Colonic mucosa (tissue), 4 donors: ENCODE measurements at regions not wholly inside any gene's neighbourhood (a gene's known extent, or its start where the extent isn't known, plus 50 kb on each side); places are given as distances from the start of the nearest gene placed in this dataset.
A peak's percentile ranks its signal among the peaks of the same experiment; 100 is the strongest.

ENCODE experiments used
- DNase-seq: peaks from one replicate; pipeline ENCODE4 v3.0.0-alpha.2; 2020
- H3K27ac ChIP-seq: fragments of 200-600 bp; one replicate; pipeline ENCODE4 v1.8.0; 2021
- H3K27me3 ChIP-seq: fragments of 200-600 bp; one replicate; pipeline ENCODE4 v1.8.0; 2021
- H3K36me3 ChIP-seq: fragments of 200-600 bp; one replicate; pipeline ENCODE4 v1.8.0; 2021
- H3K4me1 ChIP-seq: fragments of 200-600 bp; one replicate; pipeline ENCODE4 v1.8.0; 2021; ENCODE audit warnings: mild to moderate bottlenecking
- H3K4me3 ChIP-seq: fragments of 200-600 bp; one replicate; pipeline ENCODE4 v1.8.0; 2021
- H3K9ac ChIP-seq, 2 donors: one replicate each; pipeline ENCODE4 v1.7.0; 2013; ENCODE audit warnings: control low read depth in 2 of 2, low read depth in 2 of 2, low read length in 2 of 2
- H3K9me3 ChIP-seq: fragments of 200-600 bp; one replicate; pipeline ENCODE4 v1.8.0; 2021
- CTCF ChIP-seq: fragments of 200-600 bp; IDR thresholded peaks from one replicate; pipeline ENCODE4 v1.8.0; 2022; ENCODE audit warnings: antibody characterized with exemption, mild to moderate bottlenecking
- intact Hi-C: fragments of 100-400 bp; cut with DNase I; formaldehyde crosslinking; loops from one replicate; pipeline ENCODE4 v1.14.1; 2022
- donor health status: healthy.
- donor health status: DM: no; HTN: no; CAD: no.
- donor health status: DM: no; HTN: no; CAD: no.

- Histone ChIP-seq H3K4me1 (no peaks in the 10 kb centered on the region), H3K36me3 (no peaks in the 10 kb centered on the region), H3K9ac (no peak overlapping the region), H3K4me3 (no peak overlapping the region), H3K27ac (no peak overlapping the region), H3K27me3 (no peaks in the 10 kb centered on the region), H3K9me3 (no peaks in the 10 kb centered on the region)
- no peak for TF ChIP-seq CTCF
- intact Hi-C loops, result no loop called here
- DNase-seq, result no peak
Observed at GRCh38 chr22:49406879-49407587, 420.6 kb downstream of the BRD1 start.

DNA sequence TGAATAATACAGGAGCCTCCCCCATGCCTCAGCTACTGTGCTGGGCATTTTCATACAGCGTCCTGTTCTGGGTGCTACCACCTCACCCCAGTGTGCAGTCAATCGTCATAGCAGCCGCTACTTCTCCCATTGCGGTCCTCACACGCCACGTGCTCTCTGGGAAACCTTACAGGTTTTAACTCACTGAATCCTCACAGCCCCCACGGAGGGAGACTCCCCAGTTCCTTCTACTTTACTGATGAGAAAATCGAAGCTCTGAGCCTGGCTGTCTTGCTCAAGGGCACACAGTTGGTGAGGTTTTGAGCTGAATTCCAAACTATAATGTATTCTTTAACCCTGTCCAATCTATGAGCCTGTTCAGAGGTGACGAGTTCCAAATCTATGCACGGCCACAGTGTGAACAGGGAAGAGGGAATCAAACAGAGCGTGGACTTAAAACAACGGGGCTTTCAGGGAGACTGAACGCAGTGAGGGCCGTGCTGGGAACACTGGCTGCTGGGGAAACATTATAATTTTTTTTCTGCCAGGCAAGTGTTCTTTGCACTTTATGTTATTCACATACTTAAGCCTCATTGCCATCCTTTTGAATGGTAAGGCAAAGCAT lies 421.5 kb downstream of the BRD1 start:
- Histone ChIP-seq H3K36me3 (no peaks in the 10 kb centered on the region), H3K4me3 (no peak overlapping the region), H3K9ac (no peak overlapping the region), H3K4me1 (no peaks in the 10 kb centered on the region), H3K27me3 (no peaks in the 10 kb centered on the region), H3K27ac (no peak overlapping the region), H3K9me3 (no peaks in the 10 kb centered on the region)
- no peak for TF ChIP-seq CTCF
- intact Hi-C loops, result no loop called here
- DNase-seq, result no peak

- no peak overlapping the region for H3K9ac ChIP-seq
- no peaks in the 10 kb centered on the region for H3K36me3 ChIP-seq
- no peak for TF ChIP-seq CTCF
- H3K27me3 ChIP-seq, result no peaks in the 10 kb centered on the region
- H3K4me3 ChIP-seq, result no peak overlapping the region
- intact Hi-C loops, result no loop called here
- H3K27ac ChIP-seq, result no peak overlapping the region
- no peaks in the 10 kb centered on the region for H3K9me3 ChIP-seq
- H3K4me1 ChIP-seq, result no peaks in the 10 kb centered on the region
- DNase-seq, result no peak
Observed at GRCh38 chr22:49405590-49405989, 422.1 kb downstream of the BRD1 start.

- DNase-seq, result peak; percentile 4
- TF ChIP-seq CTCF, result no peak
- H3K9me3 ChIP-seq, result no peaks in the 10 kb centered on the region
Observed at GRCh38 chr22:49404576-49405241, 423.0 kb downstream of the BRD1 start.

DNA sequence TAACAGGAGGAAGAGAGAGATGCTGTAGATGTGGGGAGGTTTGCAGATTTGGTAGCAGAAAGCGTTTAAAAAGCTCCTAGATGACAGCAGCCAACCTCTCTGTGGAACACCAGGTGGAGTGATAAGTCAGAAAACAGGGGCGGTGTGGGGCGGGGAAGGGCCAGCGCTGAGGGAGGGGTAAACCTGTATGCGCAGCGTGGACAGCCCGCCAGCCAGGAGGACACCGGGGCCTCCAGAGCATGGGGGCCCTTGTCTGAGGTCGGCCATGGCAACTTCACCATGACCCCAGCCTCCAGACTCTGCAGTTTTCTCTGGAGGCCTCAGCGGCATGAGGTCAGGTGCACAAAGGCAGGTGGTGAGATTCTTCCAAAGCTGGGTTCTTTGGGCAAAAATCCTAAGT lies 423.7 kb downstream of the BRD1 start:
- Histone ChIP-seq H3K4me3 (no peak overlapping the region), H3K27ac (no peak overlapping the region), H3K27me3 (no peaks in the 10 kb centered on the region), H3K4me1 (no peaks in the 10 kb centered on the region), H3K9ac (no peak overlapping the region), H3K36me3 (no peaks in the 10 kb centered on the region), H3K9me3 (no peaks in the 10 kb centered on the region)
- intact Hi-C loops, result no loop called here
- DNase-seq, result peak; percentile 4
- TF ChIP-seq CTCF, result no peak

More at GRCh38 chr22:49404576-49405241, 423.0 kb downstream of the BRD1 start:
- no peak overlapping the region for H3K27ac ChIP-seq
- H3K4me3 ChIP-seq, result no peak overlapping the region
- H3K27me3 ChIP-seq, result no peaks in the 10 kb centered on the region
- intact Hi-C loops, result no loop called here
- no peaks in the 10 kb centered on the region for H3K36me3 ChIP-seq
- no peak overlapping the region for H3K9ac ChIP-seq
- no peaks in the 10 kb centered on the region for H3K4me1 ChIP-seq
